Fibroblast of upper back skin (primary cell): ENCODE measurements at regions not wholly inside any gene's neighbourhood (a gene's known extent, or its start where the extent isn't known, plus 50 kb on each side); places are given as distances from the start of the nearest gene placed in this dataset.

Experiments used
- DNase-seq: peaks from one replicate; pipeline ENCODE4 v3.0.0-alpha.2; 2013

DNA sequence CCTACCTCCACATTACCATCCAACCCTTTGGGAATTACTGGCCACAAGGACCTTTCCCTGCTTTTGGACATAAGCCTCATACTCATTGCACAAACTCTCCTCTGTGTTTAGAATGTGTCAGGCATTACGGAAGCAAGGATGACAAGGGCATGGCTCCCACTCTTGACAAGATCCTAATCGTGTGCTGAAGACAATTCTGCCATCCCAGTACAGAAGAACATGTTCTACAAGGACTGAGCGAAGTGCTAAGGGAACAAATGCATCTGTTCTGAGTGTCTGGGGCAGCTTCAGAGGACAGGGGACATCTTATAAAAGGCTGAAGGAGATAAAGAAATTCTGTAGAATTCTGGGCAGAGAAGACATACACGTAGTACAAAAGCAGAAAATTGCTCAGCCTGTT, 378.5 kb upstream of the CAMK1G start:
- no peak for DNase-seq

GRCh38 chr1:209207126-209207700, 376.3 kb upstream of the CAMK1G start:
- DNase-seq, result no peak

DNA sequence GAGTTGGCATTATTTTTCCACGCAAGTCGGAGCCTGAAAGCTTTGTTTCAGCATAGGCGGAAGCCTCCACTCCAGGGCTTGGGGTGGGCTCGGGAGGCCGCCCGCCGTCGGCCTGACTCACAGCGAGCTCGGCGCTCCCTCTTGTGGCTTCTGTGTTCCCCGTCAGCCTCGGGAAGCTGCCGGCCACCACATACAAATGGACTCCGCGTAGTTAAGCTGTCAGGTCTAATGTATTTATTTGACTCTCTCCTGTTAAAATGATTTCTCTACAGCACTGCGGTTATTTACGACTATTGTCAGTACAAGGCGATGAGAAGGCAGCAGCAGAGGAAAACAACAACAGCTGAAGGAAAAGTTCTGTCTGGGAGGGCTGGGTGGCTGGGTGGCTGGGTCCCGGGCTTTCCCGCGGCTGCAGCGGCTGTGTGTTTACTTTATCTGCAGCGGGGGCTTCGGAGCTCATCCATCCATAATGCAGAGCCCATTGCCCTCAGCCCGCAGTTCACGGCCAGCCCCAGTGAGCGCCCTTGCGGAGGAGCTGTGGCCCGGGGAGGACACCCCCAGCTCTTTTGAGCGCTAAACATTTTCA, 375.7 kb upstream of the CAMK1G start:
- peak; percentile 78 for DNase-seq

- DNase-seq, result peak; percentile 12
These were observed 374.9 kb upstream of the CAMK1G start for GRCh38 chr1:209208648-209209047.

DNA sequence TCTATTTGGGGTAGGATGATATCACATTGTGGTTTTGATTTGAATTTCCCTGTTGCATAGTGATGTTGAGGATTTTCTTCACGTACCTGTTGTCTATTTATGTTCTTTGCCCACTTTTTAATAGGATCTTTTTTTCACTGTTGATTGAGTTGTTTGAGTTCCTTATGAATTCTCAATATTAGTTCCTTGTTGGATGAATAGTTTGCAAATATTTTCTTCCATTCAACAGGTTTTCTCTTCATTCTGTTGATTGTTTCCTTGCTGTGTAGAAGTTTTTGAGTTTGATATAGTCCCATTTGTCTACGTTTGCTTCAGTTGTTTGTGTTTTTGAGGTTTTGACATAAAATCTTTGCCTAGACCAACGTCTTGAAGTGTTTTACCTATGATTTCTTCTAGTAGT, 369.5 kb upstream of the CAMK1G start:
- DNase-seq, result no peak

GRCh38 chr1:209215826-209216225, 367.7 kb upstream of the CAMK1G start:
- no peak for DNase-seq

DNA sequence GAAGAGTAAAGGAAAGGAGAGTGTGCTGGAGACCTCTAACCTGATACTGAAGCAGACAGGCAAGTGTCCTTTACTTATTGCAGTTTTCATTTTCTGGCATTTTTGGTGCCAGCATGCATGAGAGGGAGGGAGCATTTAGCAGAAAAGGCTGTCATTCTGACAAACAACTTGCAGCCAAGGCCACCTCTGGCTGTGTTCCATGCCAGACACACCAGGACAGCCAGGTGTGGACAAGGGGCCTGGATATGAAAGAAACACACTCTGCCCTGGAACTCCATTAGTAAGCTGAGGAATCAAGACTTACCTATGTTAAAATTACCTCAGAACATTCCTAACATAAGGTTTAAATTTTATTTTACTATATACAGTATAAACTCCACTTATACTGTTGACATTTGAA, 365.4 kb upstream of the CAMK1G start:
- no peak for DNase-seq

- peak; percentile 11 for DNase-seq
These were observed 364.5 kb upstream of the CAMK1G start for GRCh38 chr1:209218981-209219380.

GRCh38 chr1:209219791-209220524, 363.6 kb upstream of the CAMK1G start:
- no peak for DNase-seq

GRCh38 chr1:209222826-209223225, 360.7 kb upstream of the CAMK1G start:
- DNase-seq, result no peak

- DNase-seq, result no peak
These were observed 359.7 kb upstream of the CAMK1G start for GRCh38 chr1:209223791-209224190.

DNA sequence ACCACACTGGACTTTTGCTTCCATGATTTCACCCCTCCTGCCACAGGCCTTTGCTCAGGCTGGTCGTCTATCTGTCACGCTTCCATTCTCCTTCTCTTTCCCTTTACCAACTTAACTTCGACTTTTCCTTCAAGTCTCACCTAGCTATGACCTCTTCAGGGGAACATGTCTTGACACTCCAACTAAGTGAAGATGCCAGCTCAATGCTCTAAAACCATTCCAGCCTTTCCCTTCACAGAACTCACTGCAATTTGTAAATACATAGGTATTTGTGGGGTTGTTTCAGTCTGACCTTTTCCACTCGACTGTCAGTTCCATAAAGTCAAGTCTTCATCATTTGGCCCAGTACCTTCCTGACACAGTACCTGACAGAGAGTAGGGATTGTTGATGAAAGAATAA, 358.6 kb upstream of the CAMK1G start:
- DNase-seq, result no peak

DNA sequence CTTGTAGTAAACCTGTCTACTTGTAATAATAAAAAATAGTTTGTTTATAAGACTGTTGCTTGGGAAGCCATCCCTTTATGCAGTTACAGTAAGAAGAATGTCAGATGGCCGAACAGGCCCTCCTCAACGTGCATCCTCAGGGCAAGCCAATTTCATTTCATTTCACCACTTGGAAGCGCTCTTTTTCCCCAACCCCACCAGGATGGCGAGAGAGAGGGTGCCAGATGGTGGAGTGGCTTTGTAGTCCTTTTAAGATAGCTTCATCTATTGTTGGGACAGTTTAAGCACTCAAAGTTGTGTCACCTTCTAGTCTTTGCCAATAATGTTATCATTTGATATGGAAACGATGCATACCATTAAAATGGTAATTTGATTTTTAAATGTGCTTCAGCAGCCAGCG, 356.3 kb upstream of the CAMK1G start:
- no peak for DNase-seq

DNA sequence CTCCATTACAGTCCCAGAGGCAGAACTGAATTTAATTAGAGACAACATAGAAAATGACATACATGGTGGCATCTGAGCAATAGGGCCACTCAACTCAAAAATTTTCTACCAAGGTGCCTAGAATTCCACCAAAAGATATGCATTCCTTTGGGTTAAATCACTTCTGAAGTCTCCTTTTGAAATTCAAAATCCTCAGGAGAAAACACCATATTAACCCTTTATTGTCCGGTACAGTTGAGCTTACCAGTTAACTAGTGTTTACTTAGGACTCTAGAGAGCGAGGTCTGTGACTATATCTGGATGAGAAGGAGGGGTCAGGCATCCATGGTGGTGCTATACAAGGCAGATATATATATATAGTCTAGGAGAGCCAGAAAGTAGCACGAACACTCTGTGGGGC, 355.6 kb upstream of the CAMK1G start:
- no peak for DNase-seq

- no peak for DNase-seq
These were observed 353.9 kb upstream of the CAMK1G start for GRCh38 chr1:209229494-209230061.

DNA sequence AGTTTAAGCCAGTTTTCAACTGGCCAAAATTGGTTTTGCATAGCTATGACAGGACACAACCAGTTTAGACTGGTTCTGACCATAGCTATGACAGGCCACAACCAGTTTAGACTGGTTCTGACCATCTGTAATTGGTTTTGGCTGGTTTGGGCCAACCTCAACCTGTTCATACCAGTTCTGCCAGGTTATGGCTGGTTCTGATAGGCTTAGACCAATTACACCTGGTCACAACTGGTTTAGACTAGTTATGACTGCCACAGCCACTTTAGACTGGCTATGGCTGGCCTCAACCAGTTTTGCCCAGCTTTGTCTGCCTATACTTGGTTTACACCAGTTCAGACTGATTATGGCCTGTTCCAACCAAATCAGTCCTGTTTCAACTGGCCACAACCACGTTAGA, 353.2 kb upstream of the CAMK1G start:
- no peak for DNase-seq

DNA sequence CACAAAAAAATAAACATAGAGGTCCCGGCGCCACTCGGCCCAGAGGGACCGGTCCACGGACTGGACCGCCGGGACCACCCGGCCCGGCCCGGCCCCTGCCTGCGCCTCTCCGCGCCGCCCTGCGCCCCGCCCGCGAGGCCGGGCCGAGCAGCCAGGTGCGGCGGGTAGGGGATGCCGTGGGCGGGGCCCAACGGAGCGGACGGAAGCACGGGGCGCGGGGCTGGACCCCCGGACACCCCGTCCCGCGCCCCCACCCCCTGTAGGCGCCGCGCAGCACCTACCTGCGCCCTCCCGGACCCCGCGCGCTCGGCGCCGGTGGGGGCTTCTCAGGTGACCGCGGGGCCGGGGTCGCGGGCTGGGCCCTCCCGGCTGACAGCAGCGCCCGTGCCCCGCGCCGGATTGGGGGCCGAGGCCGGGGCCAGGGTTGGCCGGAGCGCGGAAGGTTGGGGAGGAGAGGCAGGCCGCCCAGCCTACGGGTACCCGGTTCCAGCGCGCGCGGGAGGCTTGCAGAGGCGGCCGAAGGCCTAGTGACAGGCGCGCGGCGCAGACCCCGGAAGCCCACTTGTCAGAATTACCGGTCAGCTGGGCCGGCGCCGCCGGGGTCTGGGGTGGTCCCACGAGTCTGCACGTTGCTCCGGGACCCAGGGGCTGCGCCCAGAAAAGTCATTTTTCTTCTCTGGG, 351.9 kb upstream of the CAMK1G start:
- no peak for DNase-seq

- no peak for DNase-seq
These were observed 351.3 kb upstream of the CAMK1G start for GRCh38 chr1:209232197-209232596.

GRCh38 chr1:209232759-209233158, 350.8 kb upstream of the CAMK1G start:
- DNase-seq, result no peak

GRCh38 chr1:209235166-209235565, 348.3 kb upstream of the CAMK1G start:
- DNase-seq, result no peak

DNA sequence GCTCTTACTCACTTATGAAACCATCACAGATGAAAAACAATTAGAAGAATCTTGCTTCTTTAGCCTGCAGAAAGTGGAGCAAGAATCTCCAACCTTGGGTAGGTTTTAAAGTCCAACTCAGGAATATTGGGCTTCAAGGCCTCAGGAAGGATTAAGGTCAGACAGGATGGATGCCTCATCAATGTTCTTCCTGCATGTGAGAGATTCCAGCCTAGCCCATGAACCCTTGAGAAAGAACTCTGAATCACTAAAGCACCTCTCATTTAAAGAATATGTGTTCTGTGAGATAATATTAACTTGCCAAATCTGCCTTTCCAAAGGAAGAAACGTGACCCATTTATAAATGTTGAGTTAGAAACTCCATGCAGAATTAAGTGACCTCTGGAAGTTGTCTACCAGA, 345.2 kb upstream of the CAMK1G start:
- no peak for DNase-seq

- no peak for DNase-seq
These were observed 343.2 kb upstream of the CAMK1G start for GRCh38 chr1:209240351-209240750.

DNA sequence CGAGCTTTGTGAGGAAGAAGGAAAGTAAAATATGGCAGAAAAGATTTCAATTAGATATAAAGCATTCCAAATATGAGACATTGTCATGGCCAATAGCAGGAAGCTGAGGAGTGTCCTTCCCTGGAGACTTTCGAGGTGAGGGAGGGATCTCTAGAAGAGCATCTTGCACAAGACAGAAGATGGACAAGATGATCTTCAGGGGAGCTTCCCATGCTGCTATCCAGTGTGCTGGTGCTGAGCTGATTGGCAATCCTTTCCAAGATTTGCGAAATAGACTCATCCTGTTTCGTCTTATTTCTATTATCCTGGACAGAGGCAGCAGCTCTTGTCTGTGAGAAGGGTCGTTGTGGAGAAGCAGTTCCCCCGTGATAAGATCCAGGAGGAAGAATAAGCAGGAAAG, 342.0 kb upstream of the CAMK1G start:
- peak; percentile 24 for DNase-seq
